ENCODE measurements at regions not wholly inside any gene's neighbourhood (a gene's known extent, or its start where the extent isn't known, plus 50 kb on each side); places are given as distances from the start of the nearest gene placed in this dataset.

DNA sequence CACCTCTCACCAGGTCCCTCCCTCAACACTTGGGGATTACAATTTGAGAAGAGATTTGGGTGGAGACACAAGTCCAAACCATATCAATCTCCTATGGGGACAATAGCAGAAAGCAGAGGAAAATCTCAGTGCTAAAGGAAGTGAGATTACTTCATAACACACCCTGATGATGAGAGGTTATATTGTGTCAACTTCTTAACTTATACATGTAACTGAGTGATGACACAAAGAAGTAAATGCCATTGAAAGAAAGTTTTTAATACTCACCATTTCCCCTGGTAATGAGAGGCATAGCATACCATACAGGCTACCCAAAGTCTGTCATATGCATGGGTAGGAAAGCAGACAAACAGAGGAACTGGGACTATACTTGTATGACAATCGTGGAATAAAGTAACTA lies 137.2 kb downstream of the MMUT start:
- TF ChIP-seq POLR2A (IDR thresholded peaks at IDR 0.05): no peak
- TF ChIP-seq CTCF (IDR thresholded peaks at IDR 0.05): no peak
